ENCODE measurements at regions not wholly inside any gene's neighbourhood (a gene's known extent, or its start where the extent isn't known, plus 50 kb on each side); places are given as distances from the start of the nearest gene placed in this dataset.

DNA sequence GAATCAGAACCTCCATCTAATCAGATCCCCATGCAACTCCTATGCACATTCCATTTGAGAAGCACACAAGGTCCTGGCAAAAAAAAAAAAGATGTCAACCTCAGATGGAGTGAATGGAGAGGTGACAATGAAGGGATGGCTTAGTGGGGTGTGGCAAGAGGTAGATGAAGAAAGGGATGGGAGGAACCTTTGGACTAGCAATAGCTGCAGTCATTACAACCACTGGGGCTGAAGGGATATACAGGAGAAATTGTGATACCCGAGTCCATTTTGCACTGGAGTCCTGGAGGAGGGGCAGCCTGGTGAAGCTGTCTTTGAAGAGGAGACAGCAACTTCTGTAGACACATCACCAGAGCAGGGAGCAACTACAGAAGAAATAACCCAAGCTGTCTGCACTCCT lies 219.6 kb downstream of the ENC1 start:
- Histone ChIP-seq H3K4me1 (no peaks in the 10 kb centered on the region), H3K36me3 (no peaks in the 10 kb centered on the region), H3K27ac (no peak overlapping the region), H3K27me3 (no peaks in the 10 kb centered on the region), H3K9me3 (no peaks in the 10 kb centered on the region), H3K4me3 (no peak overlapping the region)
- no peak for DNase-seq
- intact Hi-C loops (cut with DNase I; ENCODE audit: low total_unique reads): no loop called here
- TF ChIP-seq, protein P1, sequence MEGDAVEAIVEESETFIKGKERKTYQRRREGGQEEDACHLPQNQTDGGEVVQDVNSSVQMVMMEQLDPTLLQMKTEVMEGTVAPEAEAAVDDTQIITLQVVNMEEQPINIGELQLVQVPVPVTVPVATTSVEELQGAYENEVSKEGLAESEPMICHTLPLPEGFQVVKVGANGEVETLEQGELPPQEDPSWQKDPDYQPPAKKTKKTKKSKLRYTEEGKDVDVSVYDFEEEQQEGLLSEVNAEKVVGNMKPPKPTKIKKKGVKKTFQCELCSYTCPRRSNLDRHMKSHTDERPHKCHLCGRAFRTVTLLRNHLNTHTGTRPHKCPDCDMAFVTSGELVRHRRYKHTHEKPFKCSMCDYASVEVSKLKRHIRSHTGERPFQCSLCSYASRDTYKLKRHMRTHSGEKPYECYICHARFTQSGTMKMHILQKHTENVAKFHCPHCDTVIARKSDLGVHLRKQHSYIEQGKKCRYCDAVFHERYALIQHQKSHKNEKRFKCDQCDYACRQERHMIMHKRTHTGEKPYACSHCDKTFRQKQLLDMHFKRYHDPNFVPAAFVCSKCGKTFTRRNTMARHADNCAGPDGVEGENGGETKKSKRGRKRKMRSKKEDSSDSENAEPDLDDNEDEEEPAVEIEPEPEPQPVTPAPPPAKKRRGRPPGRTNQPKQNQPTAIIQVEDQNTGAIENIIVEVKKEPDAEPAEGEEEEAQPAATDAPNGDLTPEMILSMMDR (IDR thresholded peaks at IDR 0.05): no peak
- no peak for TF ChIP-seq POLR2A (IDR thresholded peaks at IDR 0.05)

DNA sequence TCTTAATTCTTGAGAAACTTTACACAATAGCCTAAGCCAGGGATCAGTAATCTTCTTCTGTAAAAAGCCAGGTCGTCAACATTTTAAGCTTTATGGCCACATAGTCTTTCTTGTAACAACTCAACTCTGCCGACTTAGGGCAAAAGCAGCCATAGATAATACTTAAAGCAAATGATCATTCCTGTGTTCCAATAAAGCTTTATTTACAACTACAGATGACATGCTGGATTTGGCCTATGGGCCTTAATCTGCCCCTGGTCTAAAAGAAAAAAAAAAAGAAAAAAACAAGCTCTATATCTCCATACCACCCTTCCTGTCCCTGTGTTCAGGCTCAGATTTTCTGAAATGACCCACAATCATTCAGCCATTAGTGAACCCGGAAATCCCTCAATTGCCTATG lies 220.3 kb downstream of the ENC1 start:
- Histone ChIP-seq H3K4me3 (no peak overlapping the region), H3K36me3 (no peaks in the 10 kb centered on the region), H3K9me3 (no peaks in the 10 kb centered on the region), H3K27me3 (no peaks in the 10 kb centered on the region), H3K4me1 (no peaks in the 10 kb centered on the region), H3K27ac (no peak overlapping the region)
- intact Hi-C loops (cut with DNase I; ENCODE audit: low total_unique reads): no loop called here
- no peak for DNase-seq
- TF ChIP-seq, protein P1 (IDR thresholded peaks at IDR 0.05): no peak
- no peak for TF ChIP-seq POLR2A (IDR thresholded peaks at IDR 0.05)

DNA sequence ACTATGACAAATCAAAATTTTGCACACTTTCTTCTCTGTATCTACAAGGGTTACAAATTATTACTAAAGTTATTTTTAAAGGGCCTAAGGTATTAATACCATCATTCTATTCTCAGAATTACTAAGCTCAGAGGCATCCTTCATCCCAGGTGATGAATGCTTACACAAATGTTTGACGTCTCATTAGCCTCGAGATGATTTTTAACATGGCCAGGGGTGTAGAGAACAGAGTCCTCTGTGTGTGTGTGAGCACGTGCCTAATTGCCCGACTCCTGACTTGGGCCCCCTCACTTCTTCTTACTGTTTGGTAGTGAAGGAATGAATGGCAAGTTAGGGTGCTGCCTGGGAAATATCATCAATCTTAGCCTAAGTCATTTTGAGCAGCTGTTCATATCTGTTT lies 221.1 kb downstream of the ENC1 start:
- H3K4me1 ChIP-seq: no peaks in the 10 kb centered on the region
- H3K36me3 ChIP-seq: no peaks in the 10 kb centered on the region
- H3K4me3 ChIP-seq: no peak overlapping the region
- H3K27me3 ChIP-seq: no peaks in the 10 kb centered on the region
- intact Hi-C loops (cut with DNase I; ENCODE audit: low total_unique reads): no loop called here
- H3K9me3 ChIP-seq: no peaks in the 10 kb centered on the region
- TF ChIP-seq, protein P1 (IDR thresholded peaks at IDR 0.05): no peak
- TF ChIP-seq POLR2A (IDR thresholded peaks at IDR 0.05): no peak
- DNase-seq: no peak
- H3K27ac ChIP-seq: no peak overlapping the region

DNA sequence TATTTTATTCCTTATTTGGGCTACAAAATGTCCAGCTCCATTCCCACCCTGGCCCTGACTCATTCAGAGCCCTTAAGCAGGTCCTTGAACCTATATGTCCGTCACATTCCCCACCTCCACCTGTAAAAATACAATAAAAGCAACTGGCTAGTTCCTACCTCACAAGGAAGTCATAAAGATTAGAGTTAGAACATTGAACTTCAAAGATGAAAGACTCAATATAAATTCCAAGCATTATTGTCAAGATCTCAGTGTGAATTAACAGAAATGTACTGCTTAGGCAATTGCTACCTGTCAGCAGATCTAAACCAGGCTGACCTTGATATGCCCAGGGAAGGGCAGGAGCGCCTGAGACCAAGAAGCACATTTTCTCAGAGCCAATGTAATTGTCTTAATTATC lies 221.8 kb downstream of the ENC1 start:
- DNase-seq: no peak
- no peak overlapping the region for H3K4me3 ChIP-seq
- intact Hi-C loops (cut with DNase I; ENCODE audit: low total_unique reads): no loop called here
- no peaks in the 10 kb centered on the region for H3K9me3 ChIP-seq
- TF ChIP-seq, protein P1 (IDR thresholded peaks at IDR 0.05): no peak
- TF ChIP-seq POLR2A (IDR thresholded peaks at IDR 0.05): no peak
- H3K36me3 ChIP-seq: no peaks in the 10 kb centered on the region
- no peak overlapping the region for H3K27ac ChIP-seq
- H3K27me3 ChIP-seq: no peaks in the 10 kb centered on the region
- no peaks in the 10 kb centered on the region for H3K4me1 ChIP-seq

DNA sequence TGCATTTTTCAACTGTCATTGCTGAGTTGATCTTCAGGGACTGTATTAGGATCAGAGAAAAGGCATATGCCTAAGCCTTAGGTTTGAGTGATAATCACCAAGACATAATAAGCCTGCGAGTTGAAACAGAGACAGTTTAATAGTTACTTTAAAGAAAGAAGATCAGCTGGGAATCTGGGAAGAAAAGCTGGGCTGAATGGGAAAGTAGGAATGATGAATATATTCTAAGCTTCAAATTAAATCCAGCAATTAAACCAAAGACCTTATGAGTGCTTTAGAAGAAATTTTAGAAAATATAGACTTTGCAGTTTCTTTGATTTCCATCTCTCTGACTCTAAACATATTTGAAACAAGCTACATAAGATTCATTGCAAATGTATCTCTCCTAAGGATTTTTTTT lies 222.3 kb downstream of the ENC1 start:
- TF ChIP-seq, protein P1 (IDR thresholded peaks at IDR 0.05): no peak
- TF ChIP-seq POLR2A (IDR thresholded peaks at IDR 0.05): no peak
- no peak for DNase-seq
- intact Hi-C loops (cut with DNase I; ENCODE audit: low total_unique reads): no loop called here
- H3K36me3 ChIP-seq: no peaks in the 10 kb centered on the region
- H3K4me1 ChIP-seq: no peaks in the 10 kb centered on the region
- H3K4me3 ChIP-seq: no peak overlapping the region
- no peaks in the 10 kb centered on the region for H3K9me3 ChIP-seq
- no peak overlapping the region for H3K27ac ChIP-seq
- H3K27me3 ChIP-seq: no peaks in the 10 kb centered on the region

Measured in uterus (tissue), 3 donors.